CD4-positive, alpha-beta T cell treated with Interleukin-21 for 1 hour (primary cell): ENCODE measurements at regions not wholly inside any gene's neighbourhood (a gene's known extent, or its start where the extent isn't known, plus 50 kb on each side); places are given as distances from the start of the nearest gene placed in this dataset.
"Not testable (repeated sequence)": the region's sequence is repeated elsewhere in the genome, so short reads cannot be mapped to it uniquely, and the experiment has no call there.

Source experiments
- DNase-seq: peaks from one replicate; pipeline ENCODE4 v3.0.0-alpha.2; 2020

DNA sequence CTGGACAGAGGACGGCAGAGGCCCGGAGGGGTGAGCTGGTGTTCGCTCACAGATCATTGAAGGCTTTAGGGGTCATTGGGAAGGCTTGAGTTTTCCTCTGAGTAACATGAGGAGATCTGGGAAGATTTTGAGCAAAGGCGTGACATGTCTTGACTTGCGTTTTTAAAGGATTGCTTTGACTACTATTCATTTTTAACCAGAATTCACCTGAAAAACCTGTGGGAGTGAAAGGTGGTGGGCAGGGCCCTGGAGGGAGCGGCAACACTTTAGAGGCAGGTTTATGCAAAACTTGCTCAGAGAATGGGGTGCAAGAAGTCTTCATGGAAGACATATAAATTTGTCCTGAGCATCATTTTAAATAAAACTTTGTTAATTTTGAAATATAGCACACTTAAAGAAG is 72.2 kb upstream of the EEF1E1 start:
- no peak for DNase-seq

DNA sequence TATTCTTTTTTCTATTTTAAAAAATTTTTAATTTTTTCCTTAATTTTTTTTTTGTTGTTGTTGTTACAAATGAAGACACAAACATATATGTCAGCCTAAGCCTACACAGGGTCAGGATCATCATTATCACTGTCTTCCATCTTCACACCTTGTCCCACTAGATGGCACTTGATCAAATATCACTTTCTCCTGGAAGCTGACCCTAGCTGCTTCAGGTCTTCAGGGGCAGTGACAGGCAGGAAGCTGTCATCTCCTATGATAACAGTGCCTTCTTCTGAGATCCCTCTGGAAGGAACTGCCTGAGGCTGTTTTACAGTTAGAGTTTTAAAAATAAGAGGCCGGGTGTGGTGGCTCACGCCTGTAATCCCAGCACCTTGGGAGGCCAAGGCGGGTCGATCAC is 70.2 kb upstream of the EEF1E1 start:
- no peak for DNase-seq

DNA sequence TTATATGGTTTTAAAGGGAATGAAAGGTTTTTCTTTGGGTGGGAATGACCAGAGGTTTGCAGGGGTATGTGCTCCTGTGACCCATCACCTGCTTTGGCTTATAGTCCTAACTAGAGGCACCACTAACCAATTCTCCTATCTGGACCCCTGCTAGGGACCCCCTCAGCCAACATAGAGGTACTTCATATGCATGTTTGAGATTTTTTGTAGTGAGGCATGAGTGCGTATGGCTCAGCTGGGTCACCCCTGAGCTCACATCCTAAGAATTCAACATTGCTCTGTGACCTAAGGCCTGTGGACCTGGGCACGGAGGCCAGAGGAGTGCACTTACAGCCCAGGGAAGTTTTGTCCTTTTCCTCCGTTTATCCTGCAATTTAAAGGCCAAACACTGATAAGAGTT is 68.4 kb upstream of the EEF1E1 start:
- no peak for DNase-seq

DNA sequence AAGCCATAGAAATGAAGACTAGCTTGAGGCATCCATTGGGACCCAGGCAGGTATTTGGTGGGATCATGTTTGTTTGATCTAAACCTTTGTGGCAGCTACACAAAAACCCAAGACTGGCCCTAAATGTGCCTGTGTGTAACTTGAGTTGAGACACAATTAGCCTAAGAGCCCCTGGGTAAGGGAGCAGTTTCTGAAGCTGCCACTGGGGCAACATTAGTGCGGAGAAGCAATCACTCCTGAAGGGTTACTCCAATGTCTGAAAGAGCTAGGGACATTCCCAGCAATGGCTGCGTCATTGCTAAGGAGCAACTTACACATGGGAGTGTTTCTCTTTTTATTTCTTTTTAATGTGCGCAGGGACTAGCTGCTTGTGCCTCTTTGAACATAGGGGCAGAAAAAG is 67.9 kb upstream of the EEF1E1 start:
- DNase-seq = no peak

DNA sequence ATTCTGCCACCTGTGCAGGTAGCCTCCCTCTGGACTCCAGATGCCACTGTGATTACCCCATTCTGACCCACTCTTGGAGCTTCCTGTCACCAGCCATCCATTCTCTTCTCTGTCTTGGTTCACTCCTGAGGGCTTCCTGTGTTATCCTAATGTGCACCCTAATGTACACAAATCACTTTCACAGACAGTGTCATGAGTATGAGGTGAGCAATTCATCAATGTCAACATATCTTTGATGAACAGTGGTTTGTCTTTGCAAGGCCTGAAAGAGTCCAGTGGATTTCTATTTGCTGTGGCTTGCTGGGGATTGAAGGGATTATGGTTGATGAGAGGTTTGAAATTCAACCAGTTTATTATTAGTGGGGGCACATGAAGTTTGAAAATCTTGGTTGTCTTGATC is 63.8 kb upstream of the EEF1E1 start:
- DNase-seq = no peak

DNA sequence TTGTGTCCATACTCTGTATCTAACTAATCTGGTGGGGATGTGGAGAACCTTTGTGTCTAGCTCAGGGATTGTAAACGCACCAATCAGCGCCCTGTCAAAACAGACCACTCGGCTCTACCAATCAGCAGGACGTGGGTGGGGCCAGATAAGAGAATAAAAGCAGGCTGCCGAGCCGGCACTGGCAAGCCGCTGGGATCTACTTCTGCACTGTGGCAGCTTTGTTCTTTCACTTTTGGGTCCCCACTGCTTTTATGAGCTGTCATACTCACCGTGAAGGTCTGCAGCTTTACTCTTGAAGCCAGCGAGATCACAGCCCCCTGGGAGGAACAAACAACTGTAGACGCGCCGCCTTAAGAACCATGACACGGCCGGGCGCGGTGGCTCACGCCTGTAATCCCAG is 62.7 kb upstream of the EEF1E1 start:
- DNase-seq = not testable (repeated sequence)

DNA sequence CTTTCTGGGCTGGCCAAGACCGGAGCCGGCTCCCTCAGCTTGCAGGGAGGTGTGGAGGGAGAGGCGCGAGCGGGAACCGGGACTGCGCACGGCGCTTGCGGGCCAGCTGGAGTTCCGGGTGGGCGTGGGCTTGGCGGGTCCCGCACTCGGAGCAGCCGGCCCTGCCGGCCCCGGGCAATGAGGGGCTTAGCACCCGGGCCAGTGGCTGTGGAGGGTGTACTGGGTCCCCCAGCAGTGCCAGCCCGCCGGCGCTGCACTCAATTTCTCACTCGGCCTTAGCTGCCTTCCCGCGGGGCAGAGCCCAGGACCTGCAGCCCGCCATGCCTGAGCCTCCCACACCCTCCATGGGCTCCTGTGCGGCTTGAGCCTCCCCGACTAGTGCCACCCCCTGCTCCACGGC is 61.9 kb upstream of the EEF1E1 start:
- not testable (repeated sequence) for DNase-seq

DNA sequence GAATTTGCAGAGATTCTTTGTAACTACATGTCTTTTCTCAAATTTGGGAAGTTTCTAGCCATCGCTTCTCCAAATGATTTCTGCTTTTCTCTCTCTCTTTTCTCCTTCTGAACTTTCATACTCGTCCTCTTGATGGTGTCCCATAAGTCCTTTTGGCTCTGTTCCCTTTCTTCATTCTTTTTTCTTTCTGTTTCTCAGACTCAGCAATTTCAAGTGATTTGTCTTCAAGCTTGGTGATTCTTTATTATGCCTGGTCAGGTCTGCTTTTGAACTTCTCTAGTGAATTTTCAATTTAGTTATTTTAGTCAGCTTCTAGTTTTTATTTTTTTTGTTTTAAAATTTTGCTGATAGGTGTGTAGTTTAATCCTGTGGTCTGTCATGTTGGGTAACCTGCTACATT is 57.6 kb upstream of the EEF1E1 start:
- no peak for DNase-seq

DNA sequence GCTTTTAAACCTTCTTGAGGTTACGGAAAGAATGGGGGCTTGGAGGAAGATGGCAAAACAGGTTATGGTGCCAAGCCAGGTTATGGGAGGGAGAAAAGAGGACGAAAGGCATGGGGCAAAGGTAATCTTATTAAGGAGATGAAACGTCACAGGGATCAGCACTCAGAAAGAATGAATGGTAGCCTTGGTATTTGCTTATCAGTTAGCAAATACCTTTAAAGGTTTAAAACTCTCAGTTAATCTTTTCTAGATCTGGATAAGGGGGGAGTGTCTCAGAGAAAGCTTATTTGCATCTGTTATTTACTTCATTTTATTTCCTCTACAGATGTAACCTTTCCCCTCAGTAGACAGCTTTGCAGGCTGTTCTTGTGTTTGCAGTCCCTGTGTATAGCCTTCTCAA is 55.5 kb upstream of the EEF1E1 start:
- DNase-seq = no peak

DNA sequence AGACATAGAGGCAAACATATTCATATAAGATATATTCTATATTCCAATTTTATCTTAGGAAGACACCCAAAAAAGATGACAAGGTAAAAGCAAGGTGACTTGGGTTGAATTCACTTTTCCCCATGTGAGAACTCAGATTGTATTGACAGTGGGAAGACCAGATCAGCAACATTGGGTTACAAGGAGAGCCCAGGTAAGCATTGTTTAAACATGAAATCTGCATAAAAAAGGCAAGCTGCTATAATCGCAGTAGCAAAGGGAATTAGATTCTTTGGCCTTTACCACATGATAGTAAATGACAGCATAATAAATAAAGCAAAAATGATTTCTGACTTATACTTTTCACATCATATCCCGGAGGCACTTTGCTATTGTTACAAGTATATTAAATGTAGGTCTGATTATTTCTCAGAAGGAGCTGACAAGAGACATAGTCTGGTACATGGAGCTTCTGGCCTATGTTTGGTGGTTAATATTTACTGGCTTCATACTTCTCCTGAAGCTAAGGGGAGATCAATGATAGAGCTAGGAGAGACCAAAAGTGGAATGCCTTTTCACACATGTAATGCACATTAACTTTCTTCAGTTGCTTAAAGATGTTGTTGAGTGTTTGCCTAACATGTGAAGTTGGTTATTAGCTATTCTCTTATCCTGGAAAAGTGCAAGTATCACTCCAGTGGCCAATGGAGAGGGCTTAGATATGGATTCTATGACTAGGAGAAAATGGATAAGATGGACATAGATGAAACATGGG is 53.1 kb upstream of the EEF1E1 start:
- DNase-seq = no peak
